HEK293 (cell line): ENCODE measurements at regions not wholly inside any gene's neighbourhood (a gene's known extent, or its start where the extent isn't known, plus 50 kb on each side); places are given as distances from the start of the nearest gene placed in this dataset.

ENCODE experiments used
- CTCF ChIA-PET: fragments of 350-600 bp; formaldehyde crosslinking; extraction: SDS; loops from one replicate; lab custom pipeline; 2021; ENCODE audit warnings: antibody characterized with exemption; lab: Yijun Ruan, JAX
- POLR2A ChIA-PET: fragments of 300-600 bp; formaldehyde crosslinking; extraction: SDS; loops from one replicate; lab custom pipeline; 2020; ENCODE audit warnings: antibody characterized with exemption, inconsistent platforms; lab: Yijun Ruan, JAX
- H3K27ac ChIP-seq: fragments of 200-500 bp; sonication (Bioruptor generic); 2 replicates; pipeline ENCODE4 v1.5.1; 2014; ENCODE audit warnings: low read depth, low read length, control low read depth, inconsistent platforms; ENCODE audit errors: extremely low read depth
- H3K36me3 ChIP-seq, 2 experiments: fragments of 200-500 bp in 1 of 2; sonication (Bioruptor generic) in 1 of 2; 1 replicate in 1 of 2; 2 replicates in 1 of 2; pipeline ENCODE4 v1.5.1; 2014 to 2017; ENCODE audit warnings: inconsistent platforms in 2 of 2, low read length in 2 of 2; ENCODE audit not compliant: control insufficient read depth in 2 of 2, insufficient read depth in 1 of 2
- H3K4me1 ChIP-seq: fragments of 200-500 bp; sonication (Bioruptor generic); 2 replicates; pipeline ENCODE4 v1.5.1; 2014; ENCODE audit warnings: mild to moderate bottlenecking, low read length, inconsistent platforms; ENCODE audit not compliant: control insufficient read depth, insufficient read depth
- H3K4me3 ChIP-seq: 2 replicates; pipeline ENCODE4 v1.5.1; 2011; ENCODE audit warnings: low read depth, mild to moderate bottlenecking, control low read depth, low read length, moderate library complexity
- H3K9me3 ChIP-seq: fragments of 200-500 bp; sonication (Bioruptor generic); 2 replicates; pipeline ENCODE4 v1.5.1; 2014; ENCODE audit warnings: low read depth, low read length, inconsistent platforms; ENCODE audit not compliant: control insufficient read depth, insufficient read depth
- BCL11A ChIP-seq: fragments of 450-650 bp; formaldehyde crosslinking; IDR thresholded peaks from 2 replicates; pipeline ENCODE4 v1.5.1; 2016; ENCODE audit warnings: low read depth, missing biosample characterization, missing genetic modification characterization
- BCL11B ChIP-seq: fragments of 450-650 bp; formaldehyde crosslinking; IDR thresholded peaks from 2 replicates; pipeline ENCODE4 v1.5.1; 2016; ENCODE audit warnings: low read depth, missing biosample characterization, missing genetic modification characterization
- GLI4 ChIP-seq: fragments of 450-650 bp; formaldehyde crosslinking; IDR thresholded peaks from 2 replicates; pipeline ENCODE4 v1.5.1; 2016; ENCODE audit warnings: missing biosample characterization, missing genetic modification characterization
- KLF10 ChIP-seq: fragments of 450-650 bp; IDR thresholded peaks from 2 replicates; pipeline ENCODE4 v1.5.1; 2018; ENCODE audit warnings: missing biosample characterization, mild to moderate bottlenecking, missing genetic modification characterization
- KLF7 ChIP-seq: fragments of 450-650 bp; formaldehyde crosslinking; IDR thresholded peaks from 2 replicates; pipeline ENCODE4 v1.5.1; 2016; ENCODE audit warnings: missing biosample characterization, missing genetic modification characterization, borderline replicate concordance
- TSHZ1 ChIP-seq: fragments of 450-650 bp; formaldehyde crosslinking; IDR thresholded peaks from 2 replicates; pipeline ENCODE4 v1.5.1; 2016; ENCODE audit warnings: missing biosample characterization, missing genetic modification characterization, borderline replicate concordance
- ZBTB48 ChIP-seq: fragments of 450-650 bp; formaldehyde crosslinking; IDR thresholded peaks from 2 replicates; pipeline ENCODE4 v1.5.1; 2016; ENCODE audit warnings: missing biosample characterization, missing genetic modification characterization
- ZFP3 ChIP-seq: fragments of 450-650 bp; formaldehyde crosslinking; IDR thresholded peaks from 2 replicates; pipeline ENCODE4 v1.5.1; 2016; ENCODE audit warnings: low read depth, missing biosample characterization, missing genetic modification characterization
- ZNF184 ChIP-seq: fragments of 450-650 bp; IDR thresholded peaks from 2 replicates; pipeline ENCODE4 v1.5.1; 2018; ENCODE audit warnings: missing biosample characterization, mild to moderate bottlenecking, missing genetic modification characterization
- ZNF24 ChIP-seq: fragments of 450-650 bp; formaldehyde crosslinking; IDR thresholded peaks from 2 replicates; pipeline ENCODE4 v1.5.1; 2016; ENCODE audit warnings: missing biosample characterization, missing genetic modification characterization
- ZNF302 ChIP-seq: fragments of 450-650 bp; formaldehyde crosslinking; IDR thresholded peaks from 2 replicates; pipeline ENCODE4 v1.5.1; 2016; ENCODE audit warnings: missing biosample characterization, missing genetic modification characterization, low read depth
- ZNF311 ChIP-seq: fragments of 450-650 bp; formaldehyde crosslinking; IDR thresholded peaks from 2 replicates; pipeline ENCODE4 v1.5.1; 2017; ENCODE audit warnings: missing biosample characterization, missing genetic modification characterization, borderline replicate concordance
- ZNF530 ChIP-seq: fragments of 450-650 bp; formaldehyde crosslinking; IDR thresholded peaks from 2 replicates; pipeline ENCODE4 v1.5.1; 2016; ENCODE audit warnings: low read depth, missing biosample characterization, missing genetic modification characterization
- ZNF626 ChIP-seq: fragments of 450-650 bp; sonication (Bioruptor Pico); formaldehyde crosslinking; IDR thresholded peaks from 2 replicates; pipeline ENCODE4 v1.5.1; 2018; ENCODE audit warnings: missing biosample characterization, missing genetic modification characterization, inconsistent platforms
- ZNF670 ChIP-seq: fragments of 450-650 bp; formaldehyde crosslinking; IDR thresholded peaks from 2 replicates; pipeline ENCODE4 v1.5.1; 2016; ENCODE audit warnings: missing biosample characterization, missing genetic modification characterization, low read depth
- ZNF677 ChIP-seq: fragments of 450-650 bp; IDR thresholded peaks from 2 replicates; pipeline ENCODE4 v1.5.0; 2018; ENCODE audit warnings: missing biosample characterization, mild to moderate bottlenecking, missing genetic modification characterization, moderate library complexity
- ZNF76 ChIP-seq: fragments of 450-650 bp; formaldehyde crosslinking; IDR thresholded peaks from 2 replicates; pipeline ENCODE4; 2016; ENCODE audit warnings: low read depth, missing biosample characterization, missing genetic modification characterization, borderline replicate concordance
- ZNF768 ChIP-seq: fragments of 450-650 bp; formaldehyde crosslinking; IDR thresholded peaks from 2 replicates; pipeline ENCODE4 v1.5.1; 2018; ENCODE audit warnings: missing biosample characterization, mild to moderate bottlenecking, missing genetic modification characterization
- ZSCAN23 ChIP-seq: fragments of 450-650 bp; formaldehyde crosslinking; IDR thresholded peaks from 2 replicates; pipeline ENCODE4 v1.5.1; 2016; ENCODE audit warnings: missing biosample characterization, missing genetic modification characterization
- TF ChIP-seq, protein P1 (sequence below): fragments of 450-650 bp; formaldehyde crosslinking; IDR thresholded peaks from 2 replicates; pipeline ENCODE4; 2016; ENCODE audit warnings: missing biosample characterization, missing genetic modification characterization
- TF ChIP-seq, protein P2 (sequence below): fragments of 450-650 bp; formaldehyde crosslinking; IDR thresholded peaks from 2 replicates; pipeline ENCODE4 v1.5.1; 2016; ENCODE audit warnings: missing biosample characterization, missing genetic modification characterization
- TF ChIP-seq, protein P3 (sequence below): fragments of 450-650 bp; IDR thresholded peaks from 2 replicates; pipeline ENCODE4 v1.5.1; 2018; ENCODE audit warnings: missing biosample characterization, missing genetic modification characterization
- TF ChIP-seq, protein P4 (sequence below): fragments of 450-650 bp; formaldehyde crosslinking; IDR thresholded peaks from 2 replicates; pipeline ENCODE4 v1.5.1; 2016; ENCODE audit warnings: missing biosample characterization, missing genetic modification characterization

GRCh38 chr16:55123652-55124051, 193.0 kb downstream of the IRX5 start:
- ChIA-PET POLR2A (no interaction called here), CTCF (interaction anchor here (0.5 kb wide), 1 partner anchor 15 kb away, joined by 3 read pairs; no protein-coding TSS in a partner anchor)
- no peak overlapping the region for H3K27ac ChIP-seq
- no peaks in the 10 kb centered on the region; the same call in 1 of the 2 replicates for H3K4me1 ChIP-seq
- no peak for TF ChIP-seq ZNF24 (tag by site-specific recombination)
- TF ChIP-seq ZFP3 (tag by site-specific recombination), result no peak
- TF ChIP-seq ZSCAN23, result no peak
- TF ChIP-seq, protein P1, sequence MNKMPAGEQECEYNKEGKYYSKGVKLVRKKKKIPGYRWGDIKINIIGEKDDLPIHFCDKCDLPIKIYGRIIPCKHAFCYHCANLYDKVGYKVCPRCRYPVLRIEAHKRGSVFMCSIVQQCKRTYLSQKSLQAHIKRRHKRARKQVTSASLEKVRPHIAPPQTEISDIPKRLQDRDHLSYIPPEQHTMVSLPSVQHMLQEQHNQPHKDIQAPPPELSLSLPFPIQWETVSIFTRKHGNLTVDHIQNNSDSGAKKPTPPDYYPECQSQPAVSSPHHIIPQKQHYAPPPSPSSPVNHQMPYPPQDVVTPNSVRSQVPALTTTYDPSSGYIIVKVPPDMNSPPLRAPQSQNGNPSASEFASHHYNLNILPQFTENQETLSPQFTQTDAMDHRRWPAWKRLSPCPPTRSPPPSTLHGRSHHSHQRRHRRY, result no peak
- TF ChIP-seq, protein P2, sequence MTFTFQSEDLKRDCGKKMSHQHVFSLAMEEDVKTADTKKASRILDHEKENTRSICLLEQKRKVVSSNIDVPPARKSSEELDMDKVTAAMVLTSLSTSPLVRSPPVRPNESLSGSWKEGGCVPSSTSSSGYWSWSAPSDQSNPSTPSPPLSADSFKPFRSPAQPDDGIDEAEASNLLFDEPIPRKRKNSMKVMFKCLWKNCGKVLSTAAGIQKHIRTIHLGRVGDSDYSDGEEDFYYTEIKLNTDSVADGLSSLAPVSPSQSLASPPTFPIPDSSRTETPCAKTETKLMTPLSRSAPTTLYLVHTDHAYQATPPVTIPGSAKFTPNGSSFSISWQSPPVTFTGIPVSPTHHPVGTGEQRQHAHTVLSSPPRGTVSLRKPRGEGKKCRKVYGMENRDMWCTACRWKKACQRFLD (tag by site-specific recombination), result no peak
- TF ChIP-seq GLI4 (tag by site-specific recombination), result no peak
- TF ChIP-seq ZNF670 (tag by site-specific recombination), result no peak
- TF ChIP-seq, protein P3, sequence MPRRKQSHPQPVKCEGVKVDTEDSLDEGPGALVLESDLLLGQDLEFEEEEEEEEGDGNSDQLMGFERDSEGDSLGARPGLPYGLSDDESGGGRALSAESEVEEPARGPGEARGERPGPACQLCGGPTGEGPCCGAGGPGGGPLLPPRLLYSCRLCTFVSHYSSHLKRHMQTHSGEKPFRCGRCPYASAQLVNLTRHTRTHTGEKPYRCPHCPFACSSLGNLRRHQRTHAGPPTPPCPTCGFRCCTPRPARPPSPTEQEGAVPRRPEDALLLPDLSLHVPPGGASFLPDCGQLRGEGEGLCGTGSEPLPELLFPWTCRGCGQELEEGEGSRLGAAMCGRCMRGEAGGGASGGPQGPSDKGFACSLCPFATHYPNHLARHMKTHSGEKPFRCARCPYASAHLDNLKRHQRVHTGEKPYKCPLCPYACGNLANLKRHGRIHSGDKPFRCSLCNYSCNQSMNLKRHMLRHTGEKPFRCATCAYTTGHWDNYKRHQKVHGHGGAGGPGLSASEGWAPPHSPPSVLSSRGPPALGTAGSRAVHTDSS (tag by site-specific recombination), result no peak
- no peak for TF ChIP-seq ZNF76 (tag by site-specific recombination)
- TF ChIP-seq, all 188 proteins: peak for 0
- H3K4me3 ChIP-seq, result no peak overlapping the region
- no peaks in the 10 kb centered on the region for H3K36me3 ChIP-seq
- no peaks in the 10 kb centered on the region for H3K9me3 ChIP-seq

DNA sequence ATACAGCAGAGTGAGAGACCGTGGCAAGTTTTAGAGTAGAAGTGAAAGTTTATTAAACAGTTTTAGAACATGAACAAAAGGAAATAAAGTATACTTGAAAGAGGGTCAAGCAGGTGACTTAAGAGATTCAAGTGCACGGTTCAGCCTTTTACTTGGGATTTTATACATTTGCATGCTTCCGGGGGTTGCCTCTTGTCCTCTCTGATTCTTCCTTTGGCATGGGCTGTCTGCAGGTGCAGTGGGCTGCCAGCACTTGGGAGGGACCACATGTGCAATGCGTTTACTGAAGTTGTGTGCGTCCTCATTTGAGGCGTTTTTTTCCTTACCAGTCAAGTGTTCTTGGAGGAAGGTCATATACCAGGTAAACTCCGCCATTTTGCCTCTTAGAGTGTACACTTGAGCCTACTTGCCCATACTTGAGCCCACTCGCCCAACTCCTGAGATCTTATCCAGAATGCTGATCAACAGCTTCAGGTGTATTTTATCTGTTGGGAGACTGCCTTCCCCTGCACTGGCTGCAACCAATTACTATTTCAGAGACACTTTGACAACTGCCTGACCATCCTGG, 195.2 kb downstream of the IRX5 start:
- H3K27ac ChIP-seq, result no peak overlapping the region
- H3K9me3 ChIP-seq, result no peaks in the 10 kb centered on the region
- ChIA-PET POLR2A (no interaction called here), CTCF (no interaction called here)
- no peaks in the 10 kb centered on the region; the same call in 1 of the 2 replicates for H3K4me1 ChIP-seq
- H3K4me3 ChIP-seq, result no peak overlapping the region
- no peaks in the 10 kb centered on the region for H3K36me3 ChIP-seq
- no peak for TF ChIP-seq ZBTB48 (tag by site-specific recombination)
- TF ChIP-seq ZNF530, result no peak
- TF ChIP-seq, protein P4, sequence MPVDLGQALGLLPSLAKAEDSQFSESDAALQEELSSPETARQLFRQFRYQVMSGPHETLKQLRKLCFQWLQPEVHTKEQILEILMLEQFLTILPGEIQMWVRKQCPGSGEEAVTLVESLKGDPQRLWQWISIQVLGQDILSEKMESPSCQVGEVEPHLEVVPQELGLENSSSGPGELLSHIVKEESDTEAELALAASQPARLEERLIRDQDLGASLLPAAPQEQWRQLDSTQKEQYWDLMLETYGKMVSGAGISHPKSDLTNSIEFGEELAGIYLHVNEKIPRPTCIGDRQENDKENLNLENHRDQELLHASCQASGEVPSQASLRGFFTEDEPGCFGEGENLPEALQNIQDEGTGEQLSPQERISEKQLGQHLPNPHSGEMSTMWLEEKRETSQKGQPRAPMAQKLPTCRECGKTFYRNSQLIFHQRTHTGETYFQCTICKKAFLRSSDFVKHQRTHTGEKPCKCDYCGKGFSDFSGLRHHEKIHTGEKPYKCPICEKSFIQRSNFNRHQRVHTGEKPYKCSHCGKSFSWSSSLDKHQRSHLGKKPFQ, result no peak
- no peak for TF ChIP-seq ZNF677 (tag by site-specific recombination)
- no peak for TF ChIP-seq ZNF302 (tag by site-specific recombination)
- TF ChIP-seq ZNF311 (tag by site-specific recombination), result no peak
- TF ChIP-seq ZNF184, result no peak
- TF ChIP-seq ZNF626 (tag by site-specific recombination), result no peak
- TF ChIP-seq ZNF768 (tag by site-specific recombination), result no peak
- TF ChIP-seq KLF10, result no peak
- no peak for TF ChIP-seq BCL11B
- TF ChIP-seq TSHZ1, result no peak
- no peak for TF ChIP-seq BCL11A (tag by site-specific recombination)
- no peak for TF ChIP-seq KLF7
